Neural progenitor cell (in vitro differentiated cells): ENCODE measurements at regions not wholly inside any gene's neighbourhood (a gene's known extent, or its start where the extent isn't known, plus 50 kb on each side); places are given as distances from the start of the nearest gene placed in this dataset.

ENCODE experiments used
- DNase-seq: peaks from one replicate; pipeline ENCODE4 v3.0.0-alpha.2; 2016; ENCODE audit warnings: low spot score
- H2AFZ ChIP-seq: fragments of 200-600 bp; sonication (generic); replicated peaks from 2 replicates; pipeline ENCODE4 v1.6.1; 2016; ENCODE audit warnings: antibody characterized with exemption
- H3F3A ChIP-seq: fragments of 200-600 bp; sonication (generic); 2 replicates; pipeline ENCODE4 v1.6.1; 2016; ENCODE audit warnings: antibody characterized with exemption, low read depth
- H3K27ac ChIP-seq: fragments of 200-600 bp; sonication (generic); 2 replicates; pipeline ENCODE4 v1.5.1; 2016; ENCODE audit warnings: mild to moderate bottlenecking
- H3K27me3 ChIP-seq: fragments of 200-600 bp; sonication (generic); 2 replicates; pipeline ENCODE4 v1.6.1; 2016; ENCODE audit warnings: mild to moderate bottlenecking, moderate library complexity
- H3K36me3 ChIP-seq: fragments of 200-600 bp; sonication (generic); 2 replicates; pipeline ENCODE4 v1.5.1; 2016
- H3K4me1 ChIP-seq: fragments of 200-600 bp; sonication (generic); 2 replicates; pipeline ENCODE4 v1.6.1; 2016; ENCODE audit warnings: mixed run types
- H3K4me2 ChIP-seq: fragments of 200-600 bp; sonication (generic); 2 replicates; pipeline ENCODE4 v1.6.1; 2016
- H3K4me3 ChIP-seq: fragments of 200-600 bp; sonication (generic); 2 replicates; pipeline ENCODE4 v1.5.1; 2016
- H3K79me2 ChIP-seq: fragments of 200-600 bp; sonication (generic); 2 replicates; pipeline ENCODE4 v1.6.1; 2016; ENCODE audit warnings: low read depth
- H3K9ac ChIP-seq: fragments of 200-600 bp; sonication (generic); 2 replicates; pipeline ENCODE4 v1.6.1; 2016
- H3K9me3 ChIP-seq: fragments of 200-600 bp; sonication (generic); 2 replicates; pipeline ENCODE4 v1.5.1; 2016; ENCODE audit warnings: low read depth
- H4K20me1 ChIP-seq: fragments of 200-600 bp; sonication (generic); 2 replicates; pipeline ENCODE4 v1.6.1; 2016; ENCODE audit warnings: low read depth
- H3K27ac Mint-ChIP-seq: 3 replicates; pipeline ENCODE4 v1.8.0; 2021; ENCODE audit warnings: mixed read lengths
- H3K27me3 Mint-ChIP-seq: 2 replicates; pipeline ENCODE4 v1.8.0; 2022; ENCODE audit warnings: low read depth, mild to moderate bottlenecking, inconsistent platforms, moderate library complexity, mixed read lengths; ENCODE audit not compliant: insufficient read depth
- H3K36me3 Mint-ChIP-seq: 3 replicates; pipeline ENCODE4 v1.8.0; 2021; ENCODE audit warnings: mixed read lengths
- H3K4me1 Mint-ChIP-seq: 3 replicates; pipeline ENCODE4 v1.8.0; 2021; ENCODE audit warnings: mixed read lengths
- H3K4me3 Mint-ChIP-seq: 3 replicates; pipeline ENCODE4 v1.8.0; 2021; ENCODE audit warnings: mild to moderate bottlenecking, moderate library complexity, mixed read lengths
- H3K9me3 Mint-ChIP-seq: 3 replicates; pipeline ENCODE4 v1.8.0; 2020; ENCODE audit warnings: mixed read lengths
- CTCF ChIP-seq: fragments of 200-600 bp; sonication (generic); IDR thresholded peaks from 2 replicates; pipeline ENCODE4 v1.5.1; 2017; ENCODE audit warnings: antibody characterized with exemption, mild to moderate bottlenecking
- EZH2 ChIP-seq: fragments of 200-600 bp; sonication (generic); IDR thresholded peaks from 2 replicates; pipeline ENCODE4 v1.6.1; 2017; ENCODE audit warnings: antibody characterized with exemption, mild to moderate bottlenecking, moderate library complexity
- EZH2phosphoT487 ChIP-seq: fragments of 200-600 bp; sonication (generic); IDR thresholded peaks from 2 replicates; pipeline ENCODE4 v1.6.1; 2017; ENCODE audit warnings: antibody characterized with exemption

- no peak overlapping the region for H3K27ac ChIP-seq
- no peak for DNase-seq
- H3K79me2 ChIP-seq: no peaks in the 10 kb centered on the region
- H3K9me3 ChIP-seq: peaks cover 4% of the 10 kb centered on the region
- no peaks in the 10 kb centered on the region for H3K4me1 Mint-ChIP-seq
- H3K27ac Mint-ChIP-seq: no peak overlapping the region
- no peaks in the 10 kb centered on the region for H3K36me3 ChIP-seq
- H4K20me1 ChIP-seq: no peaks in the 10 kb centered on the region
- no peaks in the 10 kb centered on the region for H3K9me3 Mint-ChIP-seq
- no peak overlapping the region for H3K4me3 ChIP-seq
- no peak overlapping the region for H3K9ac ChIP-seq
- H3K4me3 Mint-ChIP-seq: no peak overlapping the region
- H3K27me3 Mint-ChIP-seq: peaks cover 2% of the 10 kb centered on the region
- H3K4me2 ChIP-seq: no peak overlapping the region
- no peaks in the 10 kb centered on the region for H3K27me3 ChIP-seq
- no peaks in the 10 kb centered on the region for H3K36me3 Mint-ChIP-seq
- peaks cover 14% of the 10 kb centered on the region for H3F3A ChIP-seq
- H2AFZ ChIP-seq: no peak overlapping the region
- no peak for TF ChIP-seq CTCF
- no peak for TF ChIP-seq EZH2
- TF ChIP-seq EZH2phosphoT487: no peak
- H3K4me1 ChIP-seq: peaks cover 38% of the 10 kb centered on the region
Observed at GRCh38 chr17:63066158-63066813, 100.3 kb downstream of the TANC2 start.

- Histone ChIP-seq H3K27me3 (no peaks in the 10 kb centered on the region), H3F3A (peaks cover 14% of the 10 kb centered on the region), H3K9ac (no peak overlapping the region), H3K4me1 (peaks cover 26% of the 10 kb centered on the region), H3K4me3 (no peak overlapping the region), H2AFZ (no peak overlapping the region), H4K20me1 (no peaks in the 10 kb centered on the region), H3K36me3 (no peaks in the 10 kb centered on the region), H3K79me2 (no peaks in the 10 kb centered on the region), H3K9me3 (no peaks in the 10 kb centered on the region), H3K4me2 (peak overlapping the region; percentile 54), H3K27ac (no peak overlapping the region)
- H3K4me1 Mint-ChIP-seq: no peaks in the 10 kb centered on the region
- H3K27me3 Mint-ChIP-seq: peaks cover 2% of the 10 kb centered on the region
- no peaks in the 10 kb centered on the region for H3K36me3 Mint-ChIP-seq
- H3K27ac Mint-ChIP-seq: no peak overlapping the region
- DNase-seq: no peak
- H3K4me3 Mint-ChIP-seq: no peak overlapping the region
- no peaks in the 10 kb centered on the region for H3K9me3 Mint-ChIP-seq
- no peak for TF ChIP-seq EZH2
- no peak for TF ChIP-seq CTCF
- no peak for TF ChIP-seq EZH2phosphoT487
Observed at GRCh38 chr17:63069245-63069644, 103.2 kb downstream of the TANC2 start.

- no peaks in the 10 kb centered on the region for H3K27me3 ChIP-seq
- Mint-ChIP-seq H3K4me1 (no peaks in the 10 kb centered on the region), H3K9me3 (no peaks in the 10 kb centered on the region), H3K4me3 (no peak overlapping the region), H3K27me3 (no peaks in the 10 kb centered on the region), H3K27ac (no peak overlapping the region), H3K36me3 (no peaks in the 10 kb centered on the region)
- H3K9me3 ChIP-seq: no peaks in the 10 kb centered on the region
- no peak overlapping the region for H3K4me3 ChIP-seq
- peaks cover 26% of the 10 kb centered on the region for H3K4me1 ChIP-seq
- H3K9ac ChIP-seq: no peak overlapping the region
- H4K20me1 ChIP-seq: no peaks in the 10 kb centered on the region
- no peak for DNase-seq
- no peak for TF ChIP-seq EZH2phosphoT487
- no peak for TF ChIP-seq EZH2
- no peak for TF ChIP-seq CTCF
- H3F3A ChIP-seq: peaks cover 14% of the 10 kb centered on the region
- no peaks in the 10 kb centered on the region for H3K36me3 ChIP-seq
- H2AFZ ChIP-seq: no peak overlapping the region
- peak overlapping the region; percentile 54 for H3K4me2 ChIP-seq
- no peaks in the 10 kb centered on the region for H3K79me2 ChIP-seq
- H3K27ac ChIP-seq: peak overlapping the region; percentile 56
Observed at GRCh38 chr17:63070031-63070430, 104.0 kb downstream of the TANC2 start.
